ENCODE measurements at regions not wholly inside any gene's neighbourhood (a gene's known extent, or its start where the extent isn't known, plus 50 kb on each side); places are given as distances from the start of the nearest gene placed in this dataset.

DNA sequence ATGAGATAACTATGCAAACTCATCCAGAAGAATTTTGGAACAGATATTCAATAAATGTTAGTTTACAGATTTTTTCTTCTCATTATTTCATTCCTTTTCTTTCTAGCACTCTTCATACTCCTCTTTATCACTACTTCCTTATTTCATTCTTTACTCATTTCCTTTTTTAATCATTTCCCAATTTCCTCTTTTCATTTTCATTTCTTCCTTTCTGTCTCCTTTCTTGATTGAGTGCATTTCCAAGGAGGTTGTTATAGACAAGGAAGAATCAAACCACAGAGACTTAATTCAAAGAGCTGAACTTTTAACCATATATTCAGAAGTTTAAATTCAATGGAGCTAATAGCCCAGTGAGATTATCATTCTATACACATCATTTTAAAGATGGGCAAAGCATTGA is 600.7 kb downstream of the ARAP2 start:
- intact Hi-C loops (cut with DNase I), result no loop called here

DNA sequence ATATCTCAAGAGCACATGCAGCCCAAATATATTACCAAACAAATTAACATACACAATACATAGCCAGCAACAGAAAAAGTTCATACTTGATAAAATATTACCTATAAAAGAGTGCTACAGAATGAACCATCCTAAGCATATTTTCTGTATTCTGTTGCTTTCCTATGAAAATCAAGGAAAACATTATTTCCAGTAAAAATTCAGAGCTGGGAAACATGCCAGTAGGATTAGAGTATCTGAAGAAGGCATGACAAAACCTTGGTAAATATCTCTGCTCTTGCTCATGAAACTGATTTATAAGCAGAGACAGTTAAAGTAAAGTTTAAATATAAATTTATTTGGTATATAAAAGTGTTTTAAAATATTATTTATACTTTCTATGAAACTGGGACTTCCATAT is 599.7 kb downstream of the ARAP2 start:
- Histone ChIP-seq H3K36me3 (no peaks in the 10 kb centered on the region), H3K4me3 (no peak overlapping the region), H3K4me1 (no peaks in the 10 kb centered on the region), H3K9me3 (no peaks in the 10 kb centered on the region), H3K27ac (no peak overlapping the region), H3K27me3 (no peaks in the 10 kb centered on the region)
- no peak for ATAC-seq
- no peak for DNase-seq
- intact Hi-C loops (cut with DNase I), result no loop called here
- TF ChIP-seq, protein P1, sequence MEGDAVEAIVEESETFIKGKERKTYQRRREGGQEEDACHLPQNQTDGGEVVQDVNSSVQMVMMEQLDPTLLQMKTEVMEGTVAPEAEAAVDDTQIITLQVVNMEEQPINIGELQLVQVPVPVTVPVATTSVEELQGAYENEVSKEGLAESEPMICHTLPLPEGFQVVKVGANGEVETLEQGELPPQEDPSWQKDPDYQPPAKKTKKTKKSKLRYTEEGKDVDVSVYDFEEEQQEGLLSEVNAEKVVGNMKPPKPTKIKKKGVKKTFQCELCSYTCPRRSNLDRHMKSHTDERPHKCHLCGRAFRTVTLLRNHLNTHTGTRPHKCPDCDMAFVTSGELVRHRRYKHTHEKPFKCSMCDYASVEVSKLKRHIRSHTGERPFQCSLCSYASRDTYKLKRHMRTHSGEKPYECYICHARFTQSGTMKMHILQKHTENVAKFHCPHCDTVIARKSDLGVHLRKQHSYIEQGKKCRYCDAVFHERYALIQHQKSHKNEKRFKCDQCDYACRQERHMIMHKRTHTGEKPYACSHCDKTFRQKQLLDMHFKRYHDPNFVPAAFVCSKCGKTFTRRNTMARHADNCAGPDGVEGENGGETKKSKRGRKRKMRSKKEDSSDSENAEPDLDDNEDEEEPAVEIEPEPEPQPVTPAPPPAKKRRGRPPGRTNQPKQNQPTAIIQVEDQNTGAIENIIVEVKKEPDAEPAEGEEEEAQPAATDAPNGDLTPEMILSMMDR (IDR thresholded peaks at IDR 0.05), result no peak

More for the DNA sequence above, 600.7 kb downstream of the ARAP2 start:
- ATAC-seq, result no peak
- Histone ChIP-seq H3K4me1 (no peaks in the 10 kb centered on the region), H3K36me3 (no peaks in the 10 kb centered on the region), H3K4me3 (no peak overlapping the region), H3K27ac (no peak overlapping the region), H3K9me3 (no peaks in the 10 kb centered on the region), H3K27me3 (no peaks in the 10 kb centered on the region)
- TF ChIP-seq, protein P1 (IDR thresholded peaks at IDR 0.05), result no peak
- DNase-seq, result no peak

DNA sequence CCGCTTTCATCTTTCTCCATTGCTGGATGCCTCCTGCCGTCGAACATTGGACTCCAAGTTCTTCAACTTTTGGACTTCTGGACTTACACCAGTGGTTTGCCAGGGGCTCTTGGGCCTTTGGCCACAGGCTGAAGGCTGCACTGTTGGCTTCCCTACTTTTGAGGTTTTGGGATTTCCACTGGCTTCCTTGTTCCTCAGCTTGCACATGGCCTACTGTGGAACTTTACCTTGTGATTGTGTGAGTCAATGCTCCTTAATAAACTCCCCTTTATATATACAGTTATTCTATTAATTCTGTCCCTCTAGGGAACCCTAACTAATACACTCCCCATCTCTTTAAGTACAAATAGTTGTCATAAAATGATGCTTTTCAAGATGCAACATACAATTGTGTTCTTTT is 595.3 kb downstream of the ARAP2 start:
- TF ChIP-seq, protein P1 (IDR thresholded peaks at IDR 0.05), result no peak
- no peak overlapping the region for H3K4me3 ChIP-seq
- H3K36me3 ChIP-seq, result no peaks in the 10 kb centered on the region
- no peaks in the 10 kb centered on the region for H3K4me1 ChIP-seq
- no peak overlapping the region for H3K27ac ChIP-seq
- no peaks in the 10 kb centered on the region for H3K27me3 ChIP-seq
- intact Hi-C loops (cut with DNase I), result no loop called here
- no peak for DNase-seq
- no peaks in the 10 kb centered on the region for H3K9me3 ChIP-seq
- ATAC-seq, result no peak

DNA sequence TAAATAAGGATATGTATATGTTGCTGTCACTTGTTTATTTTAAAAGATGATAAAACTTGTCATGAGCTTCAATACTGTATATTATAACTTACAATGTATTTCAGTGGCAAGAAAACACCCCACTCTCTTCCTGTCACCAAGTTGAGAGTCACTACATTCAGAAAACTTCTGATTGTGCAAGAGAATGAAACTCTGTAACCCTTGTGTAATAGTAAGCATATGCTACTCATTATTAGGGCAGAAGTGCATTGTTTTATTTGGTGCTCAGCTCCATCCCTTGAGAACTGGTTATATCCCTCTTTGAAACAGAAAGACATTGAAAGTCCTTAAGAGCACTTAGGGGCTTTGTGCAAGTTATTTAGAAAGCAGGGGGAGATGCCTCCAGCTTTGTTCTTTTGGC is 594.5 kb downstream of the ARAP2 start:
- H3K4me1 ChIP-seq, result no peaks in the 10 kb centered on the region
- no peak overlapping the region for H3K27ac ChIP-seq
- ATAC-seq (peak; percentile 73), DNase-seq (no peak)
- no peak overlapping the region for H3K4me3 ChIP-seq
- TF ChIP-seq, protein P1 (IDR thresholded peaks at IDR 0.05), result no peak
- H3K36me3 ChIP-seq, result no peaks in the 10 kb centered on the region
- no peaks in the 10 kb centered on the region for H3K27me3 ChIP-seq
- H3K9me3 ChIP-seq, result no peaks in the 10 kb centered on the region
- intact Hi-C loops (cut with DNase I), result no loop called here

DNA sequence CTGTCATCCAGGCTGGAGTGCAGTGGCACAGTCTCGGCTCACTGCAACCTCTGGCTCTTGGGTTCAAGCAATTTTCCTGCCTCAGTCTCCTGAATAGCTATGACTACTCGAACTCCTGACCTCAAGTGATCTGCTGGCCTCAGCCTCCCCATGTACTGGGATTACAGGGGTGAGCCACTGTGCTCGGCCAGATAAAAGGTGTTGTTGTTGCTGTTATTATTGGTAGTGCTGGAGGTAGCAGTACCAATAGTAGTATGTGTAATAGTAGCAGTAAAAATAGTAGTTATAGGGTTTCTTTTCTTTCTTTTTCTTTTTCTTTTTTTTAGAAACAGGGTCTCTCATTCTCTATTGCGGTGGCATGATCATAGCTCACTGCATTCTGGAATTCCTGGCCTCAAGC is 592.1 kb downstream of the ARAP2 start:
- DNase-seq, result no peak
- Histone ChIP-seq H3K36me3 (no peaks in the 10 kb centered on the region), H3K27me3 (no peaks in the 10 kb centered on the region), H3K4me3 (no peak overlapping the region), H3K4me1 (no peaks in the 10 kb centered on the region), H3K9me3 (no peaks in the 10 kb centered on the region), H3K27ac (no peak overlapping the region)
- TF ChIP-seq, protein P1 (IDR thresholded peaks at IDR 0.05), result no peak
- no peak for ATAC-seq
- intact Hi-C loops (cut with DNase I), result no loop called here

DNA sequence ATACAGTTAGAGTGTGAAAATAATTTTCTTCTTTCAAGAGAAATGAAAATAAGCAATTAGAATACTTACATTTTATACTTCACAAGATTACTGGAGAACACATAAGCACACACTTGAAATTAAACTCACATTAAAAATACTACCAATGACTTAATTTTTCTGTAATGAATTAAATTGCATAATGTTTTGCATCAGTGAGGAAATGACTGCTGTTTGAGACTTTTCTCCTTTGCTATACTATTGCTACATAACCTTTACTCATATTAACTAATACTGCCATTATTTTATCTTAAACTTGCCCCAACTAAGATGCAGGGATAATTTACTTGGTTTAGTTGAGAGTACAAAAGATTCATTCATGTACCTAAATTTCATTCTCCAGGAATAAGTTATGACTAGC is 590.9 kb downstream of the ARAP2 start:
- intact Hi-C loops (cut with DNase I), result no loop called here

More for the DNA sequence above, 590.9 kb downstream of the ARAP2 start:
- H3K4me3 ChIP-seq, result no peak overlapping the region
- H3K9me3 ChIP-seq, result no peaks in the 10 kb centered on the region
- H3K4me1 ChIP-seq, result no peaks in the 10 kb centered on the region
- ATAC-seq (no peak), DNase-seq (no peak)
- TF ChIP-seq, protein P1 (IDR thresholded peaks at IDR 0.05), result no peak
- H3K27me3 ChIP-seq, result no peaks in the 10 kb centered on the region
- H3K36me3 ChIP-seq, result no peaks in the 10 kb centered on the region
- H3K27ac ChIP-seq, result no peak overlapping the region
